ENCODE measurements at regions not wholly inside any gene's neighbourhood (a gene's known extent, or its start where the extent isn't known, plus 50 kb on each side); places are given as distances from the start of the nearest gene placed in this dataset.

- TF ChIP-seq ZBTB1 (tag by site-specific recombination; IDR thresholded peaks at IDR 0.05), result no peak
- no peak for TF ChIP-seq ZNF423 (tag by site-specific recombination; IDR thresholded peaks at IDR 0.05)
- TF ChIP-seq CTCF (tag by site-specific recombination; IDR thresholded peaks at IDR 0.05), result no peak
- TF ChIP-seq TRIM28 (IDR thresholded peaks at IDR 0.05; ENCODE audit: borderline replicate concordance, low read length), result no peak
Observed at GRCh38 chr3:164030194-164030593, 1048.1 kb downstream of the SI start.

Data from HEK293 (cell line).